Natural killer cell (primary cell): ENCODE measurements at regions not wholly inside any gene's neighbourhood (a gene's known extent, or its start where the extent isn't known, plus 50 kb on each side); places are given as distances from the start of the nearest gene placed in this dataset.

ENCODE experiments used
- ATAC-seq, 3 donors: fragments of 150-1000 bp in 2 of 3; fragments of 200-7000 bp in 1 of 3; cut with Tn5 transposase; 1 replicate in 1 of 3; 2 replicates in 2 of 3; pipeline ENCODE4 v1.10.0; 2021; ENCODE audit warnings: mild to moderate bottlenecking in 2 of 3, moderate library complexity in 2 of 3
- DNase-seq, 2 donors: peaks; one replicate each; pipeline versions ENCODE4 v3.0.0 to v3.0.0-alpha.2; 2013 to 2021; ENCODE audit warnings: mixed read lengths in 1 of 2
- H3K27ac ChIP-seq: one replicate; pipeline ENCODE4 v1.5.1; 2013; ENCODE audit warnings: mild to moderate bottlenecking, low read length
- H3K27me3 ChIP-seq: one replicate; pipeline ENCODE4 v1.6.1; 2013; ENCODE audit warnings: low read length; ENCODE audit not compliant: control insufficient read depth, insufficient read depth
- H3K36me3 ChIP-seq: one replicate; pipeline ENCODE4 v1.6.1; 2013; ENCODE audit warnings: low read length; ENCODE audit not compliant: control insufficient read depth, insufficient read depth
- H3K4me1 ChIP-seq: one replicate; pipeline ENCODE4 v1.6.1; 2013; ENCODE audit warnings: low read length; ENCODE audit not compliant: control insufficient read depth, insufficient read depth
- H3K4me3 ChIP-seq: one replicate; pipeline ENCODE4 v1.5.1; 2013; ENCODE audit warnings: low read length
- H3K9me3 ChIP-seq: one replicate; pipeline ENCODE4 v1.6.1; 2013; ENCODE audit warnings: low read length; ENCODE audit not compliant: control insufficient read depth, insufficient read depth
- H3K27ac Mint-ChIP-seq, 2 donors: one replicate each; pipeline ENCODE4 v1.8.0; 2022; ENCODE audit warnings: mild to moderate bottlenecking in 2 of 2, mixed read lengths in 2 of 2, moderate library complexity in 1 of 2
- H3K27me3 Mint-ChIP-seq, 2 donors: one replicate each; pipeline ENCODE4 v1.8.0; 2022; ENCODE audit warnings: low read depth in 2 of 2, mixed read lengths in 2 of 2
- H3K36me3 Mint-ChIP-seq: one replicate; pipeline ENCODE4 v1.8.0; 2022; ENCODE audit warnings: mixed read lengths
- H3K4me1 Mint-ChIP-seq, 2 donors: one replicate each; pipeline ENCODE4 v1.8.0; 2022; ENCODE audit warnings: mixed read lengths in 2 of 2
- H3K4me3 Mint-ChIP-seq: one replicate; pipeline ENCODE4 v1.8.0; 2022; ENCODE audit warnings: mild to moderate bottlenecking, moderate library complexity, mixed read lengths
- H3K9me3 Mint-ChIP-seq, 2 donors: one replicate each; pipeline ENCODE4 v1.8.0; 2022; ENCODE audit warnings: mixed read lengths in 2 of 2
- WGBS: methylation state at CpG from one replicate; pipeline ENCODE4 v1.1.7; 2013; ENCODE audit warnings: missing lambda C conversion rate; ENCODE audit not compliant: insufficient coverage; 5-methylcytosine and 5-hydroxymethylcytosine counted together
- intact Hi-C: fragments of 100-400 bp; cut with micrococcal nuclease; formaldehyde crosslinking; loops from one replicate; pipeline ENCODE4 v1.14.2; 2022
- TF ChIP-seq, protein P1 (sequence below): fragments of 200-600 bp; IDR thresholded peaks from one replicate; pipeline ENCODE4 v1.8.0; 2022; ENCODE audit warnings: antibody characterized with exemption

DNA sequence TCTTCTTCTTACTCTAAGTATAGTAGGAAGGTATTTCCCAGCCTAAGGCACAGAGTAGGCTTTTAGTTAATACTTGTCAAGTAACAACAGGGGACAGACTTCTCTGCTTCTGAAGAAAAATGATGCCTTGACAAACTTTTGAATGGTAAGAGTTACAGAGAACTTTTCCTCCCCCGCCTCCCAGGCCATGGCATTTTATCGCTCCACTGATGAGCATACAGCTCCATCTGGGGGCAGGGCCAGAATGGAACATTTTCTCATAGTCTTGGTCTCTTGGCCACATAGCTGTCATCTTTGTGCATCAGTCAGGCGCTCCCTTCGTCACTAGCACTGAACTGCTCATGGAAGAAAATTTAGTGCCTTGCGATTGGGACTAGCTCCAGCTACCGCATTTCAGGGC is 1066.8 kb upstream of the CITED2 start:
- H3K9me3 ChIP-seq: no peaks in the 10 kb centered on the region
- Mint-ChIP-seq H3K36me3 (no peaks in the 10 kb centered on the region), H3K9me3 (peaks cover 0 to 3% of the 10 kb centered on the region in 2 donors), H3K4me1 (no peaks in the 10 kb centered on the region), H3K27me3 (no peaks in the 10 kb centered on the region), H3K27ac (no peak overlapping the region), H3K4me3 (no peak overlapping the region)
- no peaks in the 10 kb centered on the region for H3K27me3 ChIP-seq
- no peak overlapping the region for H3K27ac ChIP-seq
- intact Hi-C loops: no loop called here
- WGBS: 73% methylated on average over 6 of the region's 6 CpGs
- DNase-seq: peak in 1 of 2 donors; percentile 16
- H3K4me1 ChIP-seq: no peaks in the 10 kb centered on the region
- no peak overlapping the region for H3K4me3 ChIP-seq
- no peak for ATAC-seq
- TF ChIP-seq, protein P1, sequence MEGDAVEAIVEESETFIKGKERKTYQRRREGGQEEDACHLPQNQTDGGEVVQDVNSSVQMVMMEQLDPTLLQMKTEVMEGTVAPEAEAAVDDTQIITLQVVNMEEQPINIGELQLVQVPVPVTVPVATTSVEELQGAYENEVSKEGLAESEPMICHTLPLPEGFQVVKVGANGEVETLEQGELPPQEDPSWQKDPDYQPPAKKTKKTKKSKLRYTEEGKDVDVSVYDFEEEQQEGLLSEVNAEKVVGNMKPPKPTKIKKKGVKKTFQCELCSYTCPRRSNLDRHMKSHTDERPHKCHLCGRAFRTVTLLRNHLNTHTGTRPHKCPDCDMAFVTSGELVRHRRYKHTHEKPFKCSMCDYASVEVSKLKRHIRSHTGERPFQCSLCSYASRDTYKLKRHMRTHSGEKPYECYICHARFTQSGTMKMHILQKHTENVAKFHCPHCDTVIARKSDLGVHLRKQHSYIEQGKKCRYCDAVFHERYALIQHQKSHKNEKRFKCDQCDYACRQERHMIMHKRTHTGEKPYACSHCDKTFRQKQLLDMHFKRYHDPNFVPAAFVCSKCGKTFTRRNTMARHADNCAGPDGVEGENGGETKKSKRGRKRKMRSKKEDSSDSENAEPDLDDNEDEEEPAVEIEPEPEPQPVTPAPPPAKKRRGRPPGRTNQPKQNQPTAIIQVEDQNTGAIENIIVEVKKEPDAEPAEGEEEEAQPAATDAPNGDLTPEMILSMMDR: no peak
- no peaks in the 10 kb centered on the region for H3K36me3 ChIP-seq

DNA sequence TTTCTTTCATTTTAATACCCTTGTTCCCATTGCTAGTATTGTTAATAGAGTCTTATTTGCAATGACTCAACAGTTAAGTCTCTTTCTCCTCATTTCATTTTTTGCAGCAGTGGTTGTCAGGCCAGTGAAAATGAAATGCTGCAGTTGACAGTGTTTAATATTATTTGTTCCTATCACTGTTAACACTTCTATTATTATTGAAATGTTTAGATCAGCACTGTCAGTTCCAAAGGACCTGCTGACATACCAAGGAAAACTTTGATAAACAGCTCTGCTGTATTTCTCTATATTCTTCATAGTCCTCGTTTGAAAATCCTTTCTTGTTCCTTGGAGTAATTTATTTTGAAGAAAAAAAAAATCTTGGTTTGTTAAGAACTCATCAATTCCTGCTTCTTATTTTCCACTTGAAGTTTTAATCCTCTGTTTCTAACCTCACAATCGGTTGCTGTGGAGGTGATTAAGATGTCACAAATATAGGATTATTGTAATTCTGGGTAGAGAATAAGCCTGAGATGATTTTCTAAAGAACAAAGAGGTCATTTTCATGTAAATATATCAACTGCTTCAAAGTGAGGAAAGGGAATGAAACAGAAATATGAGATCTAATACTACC is 1065.9 kb upstream of the CITED2 start:
- no peaks in the 10 kb centered on the region for H3K27me3 Mint-ChIP-seq
- no peak overlapping the region for H3K27ac ChIP-seq
- no CpG with 5 or more reads among the region's 2 CpGs for WGBS
- no peaks in the 10 kb centered on the region for H3K36me3 Mint-ChIP-seq
- no peaks in the 10 kb centered on the region for H3K36me3 ChIP-seq
- no peaks in the 10 kb centered on the region for H3K27me3 ChIP-seq
- no peaks in the 10 kb centered on the region for H3K4me1 ChIP-seq
- H3K9me3 Mint-ChIP-seq: peaks cover 0 to 3% of the 10 kb centered on the region in 2 donors
- DNase-seq: no peak
- H3K9me3 ChIP-seq: no peaks in the 10 kb centered on the region
- no peak for ATAC-seq
- no peak overlapping the region for H3K27ac Mint-ChIP-seq
- TF ChIP-seq, protein P1: no peak
- no peaks in the 10 kb centered on the region for H3K4me1 Mint-ChIP-seq
- intact Hi-C loops: no loop called here
- H3K4me3 Mint-ChIP-seq: no peak overlapping the region
- H3K4me3 ChIP-seq: no peak overlapping the region

DNA sequence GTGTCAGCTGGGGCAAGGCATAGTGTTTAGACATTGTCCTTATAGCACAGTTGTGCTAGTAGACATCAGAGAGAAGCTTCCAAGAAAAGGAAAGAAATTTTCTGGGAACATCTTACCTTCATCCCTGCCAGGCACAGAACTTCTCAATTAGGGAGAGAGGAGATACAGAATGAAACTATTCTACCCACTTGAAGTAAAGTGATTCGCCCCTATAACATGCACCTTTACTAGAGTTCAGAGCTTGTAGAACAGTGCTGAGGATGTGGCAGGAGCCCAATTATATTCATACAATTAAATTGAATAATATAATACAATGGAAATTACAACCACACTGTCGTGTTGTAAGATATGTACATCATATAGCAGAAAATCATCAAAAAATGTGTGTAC is 1063.9 kb upstream of the CITED2 start:
- DNase-seq (no peak), ATAC-seq (no peak)
- Histone ChIP-seq H3K4me1 (no peaks in the 10 kb centered on the region), H3K27ac (no peak overlapping the region), H3K9me3 (peaks cover 6% of the 10 kb centered on the region), H3K4me3 (no peak overlapping the region), H3K27me3 (no peaks in the 10 kb centered on the region), H3K36me3 (no peaks in the 10 kb centered on the region)
- peaks cover 2 to 3% of the 10 kb centered on the region in 2 donors for H3K9me3 Mint-ChIP-seq
- no CpG with 5 or more reads among the region's 2 CpGs for WGBS
- TF ChIP-seq, protein P1: no peak
- no peaks in the 10 kb centered on the region for H3K4me1 Mint-ChIP-seq
- H3K27me3 Mint-ChIP-seq: no peaks in the 10 kb centered on the region
- intact Hi-C loops: no loop called here
- no peak overlapping the region for H3K27ac Mint-ChIP-seq
- H3K36me3 Mint-ChIP-seq: no peaks in the 10 kb centered on the region
- no peak overlapping the region for H3K4me3 Mint-ChIP-seq
